Dedifferentiated amniotic fluid mesenchymal stem cell (primary cell): ENCODE measurements at regions not wholly inside any gene's neighbourhood (a gene's known extent, or its start where the extent isn't known, plus 50 kb on each side); places are given as distances from the start of the nearest gene placed in this dataset.
"Not testable (repeated sequence)": the region's sequence is repeated elsewhere in the genome, so short reads cannot be mapped to it uniquely, and the experiment has no call there.

Source experiments
- DNase-seq: peaks from one replicate; pipeline ENCODE4 v3.0.0-alpha.2; 2016; ENCODE audit errors: extremely low spot score

DNA sequence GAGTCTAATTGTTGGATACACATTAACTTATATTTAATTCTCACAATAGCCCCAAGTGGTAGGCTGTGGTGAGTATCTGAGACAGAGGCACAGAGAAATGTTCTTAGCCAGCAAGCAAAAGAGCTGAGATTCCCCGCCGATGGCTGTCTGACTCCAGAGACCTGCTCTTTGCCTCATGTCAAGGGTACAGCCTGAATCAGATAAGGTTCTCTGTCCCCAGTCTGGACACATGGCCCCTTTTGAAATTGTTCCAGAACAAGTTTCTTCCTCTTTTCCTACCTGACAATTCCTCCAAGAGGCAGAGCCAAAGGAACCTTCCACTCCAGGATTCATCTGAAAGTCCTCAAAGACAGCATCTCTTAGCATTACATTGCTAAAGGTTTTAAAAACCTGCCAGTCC is 512.9 kb upstream of the TNP1 start:
- DNase-seq: no peak

DNA sequence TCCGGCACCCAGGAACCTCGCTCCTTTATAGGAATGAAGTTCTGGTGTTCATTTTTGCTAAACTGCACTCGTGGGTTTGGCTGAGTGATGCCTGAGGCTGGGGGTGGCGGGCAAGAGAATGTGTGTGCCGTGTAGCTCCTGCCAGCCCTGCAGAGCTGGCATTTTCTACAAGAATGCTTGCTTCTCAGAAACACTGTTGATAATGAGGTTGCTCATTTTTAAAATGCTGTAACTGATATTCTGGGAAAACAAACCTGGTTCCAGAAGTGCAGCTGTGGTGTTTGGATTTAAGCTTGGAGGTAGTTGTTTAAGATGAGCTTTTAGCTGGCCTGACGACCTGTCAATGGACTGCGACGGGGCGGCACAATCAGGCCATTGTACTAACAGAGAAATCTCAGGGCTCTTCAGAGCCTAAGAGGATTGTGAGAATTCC is 511.9 kb upstream of the TNP1 start:
- DNase-seq: no peak

DNA sequence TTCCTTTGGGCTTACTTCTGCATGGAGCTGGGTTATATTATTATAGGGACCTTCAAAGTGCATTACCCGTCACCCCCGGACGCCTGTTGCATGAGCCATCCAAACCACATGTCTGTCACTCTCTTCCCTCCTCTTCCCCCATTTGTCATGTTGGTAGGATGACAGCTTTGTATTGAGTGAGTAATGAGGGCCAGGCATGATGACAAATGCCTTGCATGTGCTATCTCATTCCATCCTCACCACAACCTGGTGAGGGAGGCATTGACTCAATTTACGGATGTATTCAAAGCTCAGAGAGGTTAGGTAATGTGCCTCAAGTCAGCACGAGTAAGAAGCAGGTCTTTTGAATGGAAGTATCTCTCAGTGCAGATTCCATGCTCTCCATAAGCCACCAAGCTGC is 510.5 kb upstream of the TNP1 start:
- DNase-seq: no peak

DNA sequence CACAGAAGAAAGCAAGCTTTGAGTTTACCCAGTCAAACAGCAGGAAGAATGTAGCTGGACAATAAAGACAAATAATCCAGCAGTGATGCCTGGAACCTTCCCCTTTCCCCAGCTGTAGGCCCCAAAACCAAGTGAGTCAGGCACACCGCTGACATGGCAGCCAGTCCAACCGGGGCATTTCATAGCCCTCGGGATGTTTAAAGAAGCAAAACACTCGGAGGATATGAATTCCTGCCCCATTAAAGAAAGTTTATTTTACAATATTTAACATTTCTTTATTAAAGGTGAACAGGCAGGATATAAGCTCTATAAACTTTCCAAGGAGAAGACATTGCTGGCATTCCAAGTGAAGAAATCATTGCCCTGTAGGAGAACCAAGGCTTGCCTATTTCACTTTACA is 507.6 kb upstream of the TNP1 start:
- DNase-seq: no peak

DNA sequence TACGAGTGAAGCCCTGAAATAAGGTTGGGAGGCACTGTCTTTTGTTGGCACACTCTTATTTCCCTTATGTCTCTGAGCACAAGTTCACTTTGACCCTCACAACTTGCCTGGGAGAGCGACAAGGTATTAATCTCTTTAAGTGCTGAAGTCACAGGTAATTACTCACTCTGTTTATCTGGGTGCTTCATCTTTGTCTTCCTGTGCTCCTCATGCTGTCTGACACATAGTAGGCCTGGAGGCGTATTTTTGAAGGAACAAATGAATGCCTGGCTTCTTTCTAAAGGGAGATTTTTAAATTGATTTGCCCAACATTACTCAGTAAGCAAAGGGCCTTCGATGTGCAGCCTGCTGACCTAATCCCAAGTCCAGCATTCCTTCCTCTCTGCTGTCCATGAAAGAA is 507.1 kb upstream of the TNP1 start:
- no peak for DNase-seq

DNA sequence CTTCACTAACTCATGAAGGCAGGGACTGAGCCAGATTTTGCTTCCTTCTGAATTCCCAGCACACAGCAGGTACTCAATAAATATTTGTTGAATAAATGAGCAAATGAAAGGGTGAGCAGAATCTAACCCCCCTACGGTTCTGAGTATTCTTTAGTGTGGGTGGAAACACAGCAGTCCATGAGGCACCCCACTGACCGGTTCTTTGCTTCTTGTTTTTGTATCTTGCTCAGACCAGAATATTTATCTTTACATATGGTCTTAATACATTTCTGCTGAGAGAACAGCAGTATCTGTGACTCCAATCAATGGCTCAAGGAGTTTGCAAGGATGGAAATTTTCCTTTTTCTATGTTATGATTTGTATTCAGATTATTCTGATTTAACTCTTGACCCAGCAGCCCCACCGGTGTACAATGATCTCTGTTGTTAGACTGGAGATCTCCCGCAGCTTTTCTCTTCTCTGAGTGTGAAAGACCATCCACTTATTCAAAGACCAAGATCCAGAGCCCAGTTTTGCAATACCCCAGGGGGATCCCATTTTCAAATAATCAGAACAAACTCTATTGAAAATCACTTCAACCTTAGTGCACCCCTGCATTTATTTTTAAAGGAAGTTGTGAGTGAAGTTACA is 506.5 kb upstream of the TNP1 start:
- no peak for DNase-seq

DNA sequence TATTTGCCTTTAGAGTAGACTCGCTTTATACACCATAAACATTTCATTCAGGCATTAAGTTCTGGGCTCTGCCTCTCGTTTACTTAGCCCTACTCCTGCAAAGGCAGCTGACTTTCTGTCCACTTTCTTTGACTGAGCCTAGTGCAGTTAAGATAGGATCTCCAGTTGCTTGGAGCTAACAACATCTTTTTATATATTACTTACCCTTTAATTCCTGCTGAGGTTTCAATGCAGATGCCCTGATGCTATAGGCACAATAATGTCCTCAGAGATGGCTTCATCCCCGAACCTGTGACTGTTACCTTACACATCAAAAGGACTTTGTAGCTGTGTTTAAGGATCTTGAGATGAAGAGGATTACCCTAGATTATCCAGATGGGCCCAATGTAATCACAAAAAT is 505.8 kb upstream of the TNP1 start:
- DNase-seq: no peak

DNA sequence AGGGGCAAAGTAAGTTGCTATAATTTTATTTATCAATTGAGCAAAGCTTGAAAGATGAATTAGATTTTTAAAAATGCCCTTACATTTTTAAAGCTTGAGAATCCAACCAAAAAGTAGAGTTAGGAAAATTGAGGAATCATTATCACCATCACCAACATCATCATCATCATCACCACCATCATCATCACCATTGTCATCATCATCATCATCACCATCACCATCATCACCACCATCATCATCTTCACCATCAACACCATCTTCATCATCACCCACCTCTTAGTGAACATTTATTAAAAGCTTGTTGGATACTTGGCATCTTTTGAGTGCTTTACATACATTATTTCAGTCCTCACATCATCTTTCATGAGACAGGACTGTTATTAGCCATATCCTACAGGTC is 504.4 kb upstream of the TNP1 start:
- no peak for DNase-seq

DNA sequence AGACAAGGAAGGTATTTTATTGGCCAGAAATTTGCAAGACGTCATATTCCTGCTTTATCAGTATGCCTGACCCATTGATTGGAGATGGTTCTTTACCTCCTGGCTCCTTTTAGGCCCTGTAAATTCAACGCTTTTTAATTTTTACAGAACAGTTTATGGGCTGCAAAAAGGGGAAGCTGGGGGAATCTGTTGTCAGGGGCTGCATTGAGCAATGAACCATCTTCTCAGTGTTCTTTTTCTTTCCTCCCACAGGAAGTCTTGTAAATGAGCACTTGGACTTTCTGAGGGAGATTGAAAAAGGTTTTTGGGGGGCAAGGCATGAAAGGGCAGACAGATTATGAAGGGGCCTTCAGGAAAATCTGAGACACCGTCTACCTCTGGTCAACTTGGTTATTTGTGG is 503.6 kb upstream of the TNP1 start:
- no peak for DNase-seq

DNA sequence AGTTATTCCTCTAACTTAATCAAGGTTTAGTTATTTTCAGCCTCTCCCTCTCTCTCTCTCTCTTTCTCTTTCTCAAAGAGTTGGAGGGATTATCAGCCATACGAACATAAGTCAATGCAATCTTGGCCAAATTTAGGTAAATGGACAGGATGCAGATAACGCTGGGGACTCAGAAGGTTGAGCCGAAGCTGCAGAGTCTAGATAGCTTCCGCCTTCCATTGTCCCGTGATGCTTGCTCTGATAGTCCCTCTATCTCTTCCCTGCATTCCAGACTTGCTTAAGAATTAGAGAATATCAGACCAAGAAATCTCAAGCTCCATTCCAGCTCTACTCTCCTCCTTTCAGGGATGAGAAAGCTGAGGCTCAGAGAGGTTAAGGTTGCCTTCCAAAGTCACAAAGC is 502.8 kb upstream of the TNP1 start:
- no peak for DNase-seq

DNA sequence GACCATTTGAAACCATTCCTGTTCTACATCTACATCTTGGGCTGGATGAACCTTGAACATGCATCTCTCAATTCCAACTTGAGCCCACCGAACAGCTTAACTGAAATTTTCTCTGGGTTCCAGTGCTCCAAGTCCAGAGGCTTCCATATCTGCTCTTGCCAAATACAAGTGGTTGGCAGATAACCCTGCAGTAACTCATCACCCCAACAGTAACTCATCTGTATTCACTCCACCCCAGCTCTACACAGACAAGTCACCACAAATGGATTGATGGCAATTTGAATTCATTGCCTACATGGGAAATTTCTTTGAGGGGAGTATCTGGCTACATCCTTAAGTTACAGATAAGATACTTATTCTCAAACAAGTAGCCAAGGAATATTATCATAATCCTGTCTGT is 502.4 kb upstream of the TNP1 start:
- DNase-seq: no peak

DNA sequence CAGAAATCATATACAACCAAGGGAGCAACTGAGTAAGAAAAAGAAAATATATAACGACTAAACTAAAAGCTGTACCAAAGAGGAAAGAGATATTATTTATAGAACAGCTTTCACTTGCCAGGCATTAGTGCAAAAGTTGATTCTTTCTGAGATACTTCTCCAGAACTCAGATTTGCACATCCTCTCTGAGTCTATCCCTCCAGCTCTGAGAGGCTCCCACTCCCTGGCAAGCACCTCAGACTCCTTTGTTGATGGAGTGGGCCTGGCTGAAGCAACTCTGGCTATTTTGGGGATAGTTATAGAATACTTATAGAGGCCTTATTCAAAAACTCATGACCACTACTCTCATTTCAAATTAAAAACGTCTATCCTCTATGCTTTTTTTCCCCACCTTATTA is 501.6 kb upstream of the TNP1 start:
- no peak for DNase-seq

DNA sequence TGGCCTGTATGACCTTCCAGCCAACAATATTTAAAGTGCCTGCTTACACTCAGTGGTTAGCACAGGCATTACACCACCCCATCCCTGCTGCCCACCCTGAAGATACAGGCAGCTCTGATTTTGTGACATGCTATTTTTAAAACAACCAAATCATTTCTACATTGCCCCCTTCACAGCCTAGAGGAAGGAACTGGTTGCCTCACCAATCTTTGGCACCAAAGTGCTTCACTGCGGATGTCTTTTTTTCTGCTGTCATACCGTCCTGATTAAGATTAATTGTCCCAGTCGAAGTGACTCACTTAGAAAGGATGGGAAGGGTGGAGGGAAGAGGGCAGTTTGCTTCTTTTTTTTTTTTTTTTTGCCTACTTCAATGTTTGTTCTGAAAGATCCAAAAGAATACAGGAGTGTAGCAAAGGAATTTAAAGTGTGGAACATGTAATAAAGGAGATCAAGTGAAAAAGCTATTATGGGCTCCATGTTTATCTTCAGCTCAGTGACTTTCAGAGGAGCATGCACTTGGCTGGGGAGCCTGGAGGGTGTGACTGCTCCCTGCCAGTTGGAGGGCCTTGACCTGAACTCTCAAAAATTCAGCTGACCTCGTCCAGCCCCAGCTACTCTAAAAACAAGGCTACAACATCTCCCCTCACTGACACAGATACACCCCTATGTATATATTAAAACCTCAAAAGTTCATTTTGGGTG is 501.1 kb upstream of the TNP1 start:
- peak; percentile 50 for DNase-seq

DNA sequence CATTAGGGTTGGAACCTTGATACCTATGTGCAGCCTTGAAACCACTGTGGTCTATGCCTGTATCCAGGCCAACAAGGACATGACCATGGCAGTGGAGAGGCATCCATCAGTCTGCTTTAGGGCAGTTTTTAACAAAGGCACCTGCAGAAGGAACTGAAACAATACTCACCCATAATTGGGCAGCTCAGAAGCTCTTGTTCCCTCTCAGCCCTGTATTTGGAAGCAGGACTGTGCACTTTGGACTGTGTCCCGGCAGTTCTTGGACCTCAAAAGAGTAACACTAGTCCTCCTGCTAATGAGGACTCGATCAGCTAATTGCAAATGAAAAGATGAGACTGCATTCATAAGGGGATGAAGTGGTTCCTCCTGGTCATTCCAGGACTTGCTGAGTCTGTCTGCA is 500.2 kb upstream of the TNP1 start:
- DNase-seq: no peak

DNA sequence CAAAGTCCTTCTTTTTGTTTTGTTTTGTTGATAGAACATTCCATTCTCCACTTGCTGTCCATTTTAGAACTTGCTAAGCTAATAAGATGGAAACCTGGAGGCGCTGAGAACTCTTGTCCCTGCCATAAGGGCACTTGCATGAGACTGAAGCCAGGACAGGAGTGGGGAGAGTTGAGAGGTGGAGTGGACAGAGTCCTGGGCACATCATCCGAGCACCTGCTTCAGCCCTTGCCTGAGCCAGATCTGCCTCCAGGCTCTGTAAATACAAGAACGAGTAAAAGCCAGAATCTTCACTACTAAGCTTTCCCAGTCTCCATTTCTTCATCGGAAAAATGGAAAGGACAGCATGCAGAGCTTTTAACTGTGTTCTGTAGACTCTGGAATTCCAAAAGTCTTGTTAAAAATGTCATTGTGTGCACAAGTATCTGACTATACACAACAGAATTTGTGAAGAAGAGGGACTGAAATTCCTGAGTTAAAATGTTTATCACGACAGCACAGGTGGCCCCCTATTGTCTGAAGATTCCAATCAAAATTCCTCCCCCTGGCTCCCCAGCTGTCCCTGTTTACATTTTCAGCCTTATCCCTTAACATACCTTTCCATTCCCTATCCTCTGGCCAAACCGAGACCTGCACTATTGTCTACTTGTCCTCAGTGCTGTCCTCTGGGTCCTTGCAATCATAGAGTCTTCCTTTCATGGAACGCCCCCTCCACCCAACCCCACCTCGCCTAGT is 498.2 kb upstream of the TNP1 start:
- DNase-seq: no peak

DNA sequence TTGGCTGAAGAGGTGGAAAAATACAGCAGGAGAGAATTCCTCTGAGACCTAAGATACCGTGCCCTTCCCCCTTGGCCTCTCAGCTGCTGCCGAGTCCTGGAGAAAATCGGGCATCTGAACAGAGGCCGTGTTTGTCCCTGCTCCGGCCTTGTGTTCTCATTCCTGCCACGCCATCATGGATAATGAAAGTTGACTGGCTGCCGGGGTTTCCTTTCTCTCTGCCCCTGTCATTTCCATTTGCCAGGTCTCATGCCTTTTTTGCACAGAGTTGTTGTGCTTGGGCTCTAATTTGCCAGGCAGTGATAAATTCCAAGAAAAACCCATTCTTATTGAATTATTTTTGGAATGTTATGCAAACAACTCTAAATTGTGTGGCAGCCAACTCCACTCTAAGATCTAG is 496.9 kb upstream of the TNP1 start:
- DNase-seq: peak; percentile 65

DNA sequence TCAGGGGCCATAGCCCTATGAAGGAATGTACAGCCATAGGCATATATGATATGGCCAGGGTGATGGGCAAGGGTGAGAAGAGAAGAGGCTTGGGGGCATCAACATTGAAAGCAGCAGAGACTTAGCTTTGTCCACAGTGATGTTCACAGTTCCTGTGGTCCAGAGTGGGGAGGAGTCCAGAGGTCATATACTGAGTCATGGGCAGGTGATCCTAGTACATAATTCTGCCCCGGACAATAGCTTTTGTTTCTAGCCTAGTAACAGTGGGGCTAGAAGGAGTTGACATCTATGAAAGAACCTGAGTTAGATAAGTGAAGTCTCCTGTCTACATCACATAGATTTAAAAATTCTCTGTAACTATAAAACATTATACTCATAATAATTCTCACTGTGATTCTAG is 496.3 kb upstream of the TNP1 start:
- DNase-seq: no peak

DNA sequence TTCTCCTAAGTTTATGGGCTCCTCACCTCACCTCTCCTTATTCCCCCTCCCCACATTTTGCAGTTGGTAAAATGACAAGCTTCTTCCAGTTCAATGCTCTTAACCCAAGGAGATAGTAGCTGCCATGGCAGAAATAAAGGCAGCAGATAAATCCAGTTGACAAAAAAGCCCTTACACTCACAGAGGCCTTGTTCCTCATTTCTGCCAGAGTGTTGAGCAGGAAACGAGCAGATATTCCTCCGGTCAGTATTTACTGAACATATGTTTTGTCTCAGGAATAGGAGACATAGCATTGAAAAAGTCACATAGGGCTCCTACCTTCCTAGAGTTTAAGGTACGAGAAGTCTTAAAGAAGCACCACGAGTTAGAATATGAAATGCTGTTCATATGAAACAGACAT is 493.7 kb upstream of the TNP1 start:
- DNase-seq: no peak

DNA sequence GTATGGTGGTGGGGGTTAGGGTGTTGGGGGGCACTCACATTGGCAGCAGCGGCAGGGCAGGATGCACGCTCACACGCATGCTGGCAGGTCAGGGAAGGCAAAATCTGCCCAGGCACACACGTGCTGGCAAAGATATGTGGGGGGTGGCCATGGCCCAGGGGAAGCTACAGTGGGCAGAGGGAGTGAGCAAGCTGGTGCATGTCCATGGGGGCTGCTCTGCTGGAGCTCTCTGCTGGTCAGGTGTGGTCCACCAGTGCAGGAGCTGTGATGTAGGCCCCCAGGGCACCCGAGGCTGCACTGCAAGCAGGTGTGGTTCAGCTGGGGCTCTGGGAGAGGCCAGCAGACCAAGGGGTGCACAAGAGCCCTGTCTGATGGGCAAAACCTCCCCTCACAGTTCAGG is 491.5 kb upstream of the TNP1 start:
- no peak for DNase-seq

DNA sequence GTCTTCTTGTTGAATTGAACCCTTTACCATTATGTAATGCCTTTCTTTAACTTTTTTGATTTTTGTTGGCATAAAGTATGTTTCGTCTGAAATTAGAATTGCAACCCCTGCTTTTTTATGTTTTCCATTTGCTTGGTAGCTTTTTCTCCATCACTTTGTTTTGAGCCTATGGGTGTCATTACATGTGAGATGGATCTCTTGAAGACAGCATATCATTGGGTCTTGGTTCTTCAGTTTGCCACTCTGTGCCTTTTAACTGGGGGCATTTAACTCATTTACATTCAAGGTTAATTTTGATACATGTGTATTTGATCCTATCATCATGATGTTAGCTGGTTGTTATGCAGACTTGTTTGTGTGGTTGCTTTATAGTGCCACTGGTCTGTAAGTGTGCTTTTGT is 489.4 kb upstream of the TNP1 start:
- no peak for DNase-seq

DNA sequence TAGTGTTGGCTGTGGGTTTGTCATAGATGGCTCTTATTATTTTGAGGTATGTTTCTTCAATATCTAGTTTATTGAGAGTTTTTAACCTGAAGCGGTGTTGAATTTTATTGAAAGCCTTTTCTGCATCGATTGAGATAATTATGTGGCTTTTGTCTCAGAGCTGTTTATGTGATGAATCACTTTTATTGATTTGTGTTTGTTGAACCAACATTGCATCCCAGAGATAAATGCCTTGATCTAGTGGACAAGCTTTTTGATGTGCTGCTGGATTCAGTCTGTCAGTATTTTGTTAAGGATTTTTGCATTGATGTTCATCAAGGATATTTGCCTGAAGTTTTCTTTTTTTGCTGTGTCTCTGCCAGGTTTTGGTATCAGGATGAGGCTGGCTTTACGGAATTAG is 487.8 kb upstream of the TNP1 start:
- DNase-seq: not testable (repeated sequence)

DNA sequence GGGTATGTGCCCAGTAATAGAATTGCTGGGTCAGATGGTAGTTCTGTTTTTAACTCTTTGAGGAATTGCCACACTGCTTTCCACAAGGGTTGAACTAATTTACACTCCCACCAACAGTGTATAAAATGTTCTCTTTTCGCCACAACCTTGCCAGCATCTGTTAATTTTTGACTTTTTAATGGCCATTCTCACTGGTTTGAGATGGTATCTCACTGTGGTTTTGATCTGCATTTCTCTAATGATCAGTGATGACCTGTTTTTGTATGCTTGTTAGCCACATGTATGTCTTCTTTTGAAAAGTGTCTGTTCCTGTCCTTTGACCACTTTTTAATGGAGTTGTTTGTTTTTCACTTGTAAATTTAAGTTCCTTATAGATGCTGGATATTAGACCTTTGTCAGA is 486.2 kb upstream of the TNP1 start:
- not testable (repeated sequence) for DNase-seq

DNA sequence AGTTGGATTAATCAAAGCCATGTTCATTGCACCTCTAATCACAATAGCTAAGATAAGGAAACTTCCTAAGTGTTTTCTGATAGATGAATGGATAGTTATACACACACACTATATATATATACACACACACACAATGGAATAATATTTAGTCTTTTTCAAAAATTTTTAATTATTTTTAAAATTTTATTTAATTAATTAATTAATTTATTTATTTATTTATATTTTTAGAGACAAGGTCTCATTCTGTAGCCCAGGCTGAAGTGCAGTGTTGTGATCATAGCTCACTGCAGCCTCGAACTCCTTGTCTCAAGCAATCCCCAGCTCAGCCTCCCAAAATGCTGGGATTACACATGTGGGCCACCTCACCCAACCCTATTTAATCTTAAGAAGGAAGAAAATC is 481.0 kb upstream of the TNP1 start:
- DNase-seq: no peak
